Glutamatergic neuron (in vitro differentiated cells): ENCODE measurements at regions not wholly inside any gene's neighbourhood (a gene's known extent, or its start where the extent isn't known, plus 50 kb on each side); places are given as distances from the start of the nearest gene placed in this dataset.

ENCODE experiments used
- DNase-seq: peaks from one replicate; pipeline ENCODE4 v3.0.0; 2022
- H3K27ac Mint-ChIP-seq: one replicate; pipeline ENCODE4 v1.8.0; 2020; ENCODE audit warnings: mild to moderate bottlenecking, mixed read lengths, inconsistent platforms; ENCODE audit not compliant: unreplicated experiment
- H3K27me3 Mint-ChIP-seq: one replicate; pipeline ENCODE4 v1.8.0; 2020; ENCODE audit warnings: mild to moderate bottlenecking, moderate library complexity, mixed read lengths, inconsistent platforms; ENCODE audit not compliant: unreplicated experiment
- H3K36me3 Mint-ChIP-seq: one replicate; pipeline ENCODE4 v1.8.0; 2020; ENCODE audit warnings: mild to moderate bottlenecking, mixed read lengths, inconsistent platforms; ENCODE audit not compliant: unreplicated experiment
- H3K4me1 Mint-ChIP-seq: one replicate; pipeline ENCODE4 v1.8.0; 2020; ENCODE audit warnings: mild to moderate bottlenecking, low read depth, mixed read lengths, inconsistent platforms; ENCODE audit not compliant: unreplicated experiment
- H3K4me3 Mint-ChIP-seq: one replicate; pipeline ENCODE4 v1.8.0; 2020; ENCODE audit warnings: mild to moderate bottlenecking, mixed read lengths, inconsistent platforms; ENCODE audit not compliant: unreplicated experiment
- H3K9me3 Mint-ChIP-seq: one replicate; pipeline ENCODE4 v1.8.0; 2020; ENCODE audit warnings: mild to moderate bottlenecking, moderate library complexity, mixed read lengths, inconsistent platforms; ENCODE audit not compliant: unreplicated experiment
- CTCF ChIP-seq: fragments of 200-600 bp; sonication (generic); IDR thresholded peaks from one replicate; pipeline ENCODE4 v1.5.0; 2021; ENCODE audit not compliant: partially characterized antibody, unreplicated experiment

GRCh38 chr11:90326647-90327046 is 103.8 kb upstream of the CHORDC1 start:
- H3K27ac Mint-ChIP-seq: no peak overlapping the region
- no peak overlapping the region for H3K4me3 Mint-ChIP-seq
- DNase-seq: no peak
- peaks cover 5% of the 10 kb centered on the region for H3K36me3 Mint-ChIP-seq
- no peak for TF ChIP-seq CTCF
- H3K4me1 Mint-ChIP-seq: no peaks in the 10 kb centered on the region
- peaks cover 2% of the 10 kb centered on the region for H3K27me3 Mint-ChIP-seq
- H3K9me3 Mint-ChIP-seq: peaks cover 2% of the 10 kb centered on the region

- Mint-ChIP-seq H3K27ac (no peak overlapping the region), H3K9me3 (peaks cover 5% of the 10 kb centered on the region), H3K36me3 (peaks cover 5% of the 10 kb centered on the region), H3K27me3 (peaks cover 2% of the 10 kb centered on the region), H3K4me1 (no peaks in the 10 kb centered on the region), H3K4me3 (no peak overlapping the region)
- no peak for TF ChIP-seq CTCF
- DNase-seq: no peak
Observed at GRCh38 chr11:90323289-90323688, 100.4 kb upstream of the CHORDC1 start.

GRCh38 chr11:90321018-90321417 is 98.2 kb upstream of the CHORDC1 start:
- Mint-ChIP-seq H3K9me3 (peaks cover 5% of the 10 kb centered on the region), H3K27ac (no peak overlapping the region), H3K4me3 (no peak overlapping the region), H3K36me3 (peaks cover 5% of the 10 kb centered on the region), H3K27me3 (peaks cover 2% of the 10 kb centered on the region), H3K4me1 (no peaks in the 10 kb centered on the region)
- TF ChIP-seq CTCF: no peak
- DNase-seq: no peak

- no peak for DNase-seq
- Mint-ChIP-seq H3K4me3 (no peak overlapping the region), H3K4me1 (no peaks in the 10 kb centered on the region), H3K27me3 (peaks cover 2% of the 10 kb centered on the region), H3K36me3 (no peaks in the 10 kb centered on the region), H3K27ac (no peak overlapping the region), H3K9me3 (peaks cover 3% of the 10 kb centered on the region)
- no peak for TF ChIP-seq CTCF
Observed at GRCh38 chr11:90318651-90319050, 95.8 kb upstream of the CHORDC1 start.

- H3K4me3 Mint-ChIP-seq: no peak overlapping the region
- no peaks in the 10 kb centered on the region for H3K36me3 Mint-ChIP-seq
- H3K9me3 Mint-ChIP-seq: peaks cover 2% of the 10 kb centered on the region
- peaks cover 2% of the 10 kb centered on the region for H3K27me3 Mint-ChIP-seq
- no peak for DNase-seq
- peaks cover 4% of the 10 kb centered on the region for H3K4me1 Mint-ChIP-seq
- H3K27ac Mint-ChIP-seq: no peak overlapping the region
- TF ChIP-seq CTCF: no peak
Observed at GRCh38 chr11:90310210-90310609, 87.4 kb upstream of the CHORDC1 start.
